Activated T-cell treated with anti-CD3 and anti-CD28 coated beads for 1 hour (primary cell): ENCODE measurements at regions not wholly inside any gene's neighbourhood (a gene's known extent, or its start where the extent isn't known, plus 50 kb on each side); places are given as distances from the start of the nearest gene placed in this dataset.
"Not testable (repeated sequence)": the region's sequence is repeated elsewhere in the genome, so short reads cannot be mapped to it uniquely, and the experiment has no call there.

Experiments used
- DNase-seq: peaks from one replicate; pipeline ENCODE4 v3.0.0-alpha.2; 2020; ENCODE audit warnings: low read depth

DNA sequence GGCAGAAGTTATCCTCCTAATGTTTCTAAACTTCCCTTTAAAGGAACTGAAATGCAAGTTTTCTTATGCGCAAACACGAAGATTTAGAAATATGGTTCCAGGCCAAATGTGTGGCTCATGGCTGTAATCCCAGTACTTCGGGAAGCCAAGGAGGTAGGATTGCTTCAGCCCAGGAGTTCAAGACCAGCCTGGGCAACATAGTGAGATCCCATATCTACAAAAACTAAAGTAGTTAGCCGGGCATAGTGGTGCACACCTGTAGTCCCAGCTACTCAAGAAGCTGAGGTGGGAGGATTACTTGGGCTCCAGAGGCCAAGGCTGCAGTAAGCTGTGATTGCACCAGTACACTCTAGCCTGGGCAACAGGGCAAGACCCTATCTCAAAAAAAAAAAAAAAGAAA is 95.8 kb upstream of the SCAF8 start:
- no peak for DNase-seq

DNA sequence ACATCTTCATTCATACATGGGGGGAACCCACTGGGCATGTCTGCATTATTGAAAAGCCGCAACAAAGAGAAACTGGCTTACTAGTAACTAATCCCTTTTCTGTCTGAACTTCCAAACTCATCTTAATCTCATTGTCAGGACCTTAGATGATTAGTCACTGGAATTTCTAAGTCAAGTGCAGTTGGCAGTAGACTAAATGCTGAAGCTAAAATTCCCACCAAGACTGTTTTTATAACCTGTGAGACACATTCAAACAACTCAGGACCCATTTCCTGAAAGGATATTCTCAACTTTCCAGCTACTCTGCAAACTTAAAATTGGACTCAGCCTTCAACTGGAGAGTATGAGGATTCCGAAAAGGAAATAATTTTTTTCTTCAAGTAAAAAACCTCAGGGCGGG is 94.8 kb upstream of the SCAF8 start:
- no peak for DNase-seq

DNA sequence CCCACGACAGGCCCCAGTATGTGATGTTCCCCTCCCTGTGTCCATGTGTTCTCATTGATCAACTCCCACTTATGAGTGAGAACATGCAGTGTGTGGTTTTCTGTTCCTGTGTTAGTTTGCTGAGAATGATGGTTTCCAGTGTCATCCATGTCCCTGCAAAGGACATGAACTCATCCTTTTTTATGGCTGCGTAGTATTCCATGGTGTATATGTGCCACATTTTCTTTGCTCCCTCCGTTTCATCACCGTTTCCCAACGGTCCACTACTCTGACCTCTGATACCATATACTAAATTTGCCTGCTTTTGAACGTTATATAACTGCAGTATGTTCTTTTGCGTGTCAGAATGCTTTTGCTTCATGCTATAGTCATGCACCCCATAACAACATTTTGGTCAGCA is 94.0 kb upstream of the SCAF8 start:
- DNase-seq: not testable (repeated sequence)

DNA sequence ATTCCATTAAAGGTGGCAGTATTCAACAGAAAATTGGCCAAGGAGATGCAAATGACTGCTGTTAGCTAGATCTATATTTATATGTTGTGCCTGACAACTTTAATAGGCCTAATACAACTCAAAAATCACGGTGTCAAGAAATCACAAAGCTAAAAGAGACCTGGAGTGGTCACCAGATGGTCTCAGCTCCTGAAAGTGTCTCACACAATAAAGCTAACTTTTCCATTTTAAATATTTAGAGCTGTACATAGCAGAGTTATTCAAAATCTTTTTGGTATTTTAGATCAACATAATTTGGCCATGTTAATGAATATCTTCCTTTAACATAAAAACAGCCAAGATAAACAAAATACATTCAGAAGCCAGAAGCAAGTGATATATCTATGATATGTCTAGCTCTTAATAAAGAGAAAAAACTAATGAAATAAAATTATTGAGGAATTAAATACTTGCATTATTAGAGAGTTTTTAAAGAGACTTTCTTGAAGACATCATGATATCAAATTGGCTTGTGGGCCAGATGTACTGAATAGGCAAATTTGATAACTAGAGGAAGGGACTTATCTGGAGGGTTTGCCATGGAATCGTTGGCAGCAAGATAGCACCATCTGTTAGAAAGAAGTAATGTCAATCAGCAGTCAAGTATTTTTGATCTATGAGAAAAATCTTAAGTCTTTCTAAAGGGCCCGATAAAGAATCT is 84.9 kb upstream of the SCAF8 start:
- DNase-seq: no peak

DNA sequence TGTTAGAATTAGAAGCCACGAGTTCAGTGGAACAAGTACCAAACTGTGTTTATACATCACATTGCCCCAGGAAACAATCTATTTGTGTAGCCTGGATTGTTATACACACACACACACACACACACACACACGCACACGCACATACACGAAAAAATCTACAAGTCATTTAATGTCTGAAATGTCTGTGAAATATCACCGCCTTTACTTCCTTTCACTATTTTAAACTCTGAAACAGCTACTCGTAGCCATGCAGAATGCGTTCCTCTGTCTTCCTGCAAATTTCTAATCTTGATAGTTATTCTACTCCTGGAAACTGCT is 84.4 kb upstream of the SCAF8 start:
- DNase-seq: no peak

- no peak for DNase-seq
These were observed 83.5 kb upstream of the SCAF8 start for GRCh38 chr6:154649721-154650120.

GRCh38 chr6:154650351-154650750 is 82.9 kb upstream of the SCAF8 start:
- DNase-seq: no peak

GRCh38 chr6:154651656-154652055 is 81.6 kb upstream of the SCAF8 start:
- no peak for DNase-seq

DNA sequence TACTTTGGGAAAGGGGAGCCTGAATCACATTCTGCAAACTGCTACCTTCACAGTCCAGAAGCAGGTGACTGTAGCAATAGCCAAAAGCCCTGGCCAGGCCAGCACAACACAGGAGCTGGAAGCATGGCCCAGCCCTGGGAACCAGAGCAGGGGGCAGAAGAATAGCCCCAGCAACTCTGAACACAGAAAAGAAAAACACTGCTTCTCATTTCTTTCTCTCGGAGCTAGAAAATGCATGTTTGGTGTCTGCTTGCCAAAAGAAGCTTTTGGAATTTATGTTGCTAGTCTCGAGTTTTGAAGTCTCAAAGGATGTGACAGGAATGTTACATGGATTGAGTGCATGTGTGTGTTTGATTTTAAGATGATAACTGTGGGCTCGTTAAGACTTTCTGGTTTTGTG is 79.8 kb upstream of the SCAF8 start:
- no peak for DNase-seq

GRCh38 chr6:154653853-154654252 is 79.4 kb upstream of the SCAF8 start:
- DNase-seq: no peak

DNA sequence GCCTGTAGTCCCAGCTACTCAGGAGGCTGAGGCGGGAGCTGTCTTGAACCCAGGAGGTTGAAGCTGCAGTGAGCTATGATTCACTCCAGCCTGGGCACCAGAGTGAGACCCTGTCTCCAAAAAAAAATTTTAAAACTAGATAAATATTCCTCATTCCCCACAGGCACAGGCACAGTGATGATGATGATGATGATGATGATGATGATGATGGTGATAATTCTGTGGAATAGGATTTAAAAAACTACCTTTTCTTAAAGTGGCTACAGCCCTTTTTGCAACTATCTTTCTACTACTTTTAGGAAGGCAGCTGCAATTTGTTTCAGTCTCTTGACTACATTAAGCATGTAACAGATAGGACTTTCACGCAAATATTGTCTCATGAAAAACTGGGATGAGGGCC is 76.6 kb upstream of the SCAF8 start:
- DNase-seq: no peak

DNA sequence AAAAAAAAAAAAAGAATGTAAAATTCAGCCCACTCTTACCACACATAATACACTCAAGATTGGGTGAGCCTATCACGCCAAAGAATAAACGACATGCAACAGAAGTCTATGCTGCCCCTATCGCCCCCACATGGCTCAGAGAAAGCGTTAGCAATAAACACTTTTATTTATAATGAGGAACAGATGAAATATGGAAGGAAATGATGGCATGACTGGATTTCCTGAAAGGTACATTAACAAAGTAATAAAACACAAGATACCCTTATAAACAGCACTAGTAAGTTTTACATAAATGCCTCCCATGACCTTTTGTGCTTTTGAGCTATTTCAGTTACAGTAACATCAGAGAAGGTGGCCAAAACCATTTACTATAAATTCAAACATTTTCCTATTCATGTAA is 71.4 kb upstream of the SCAF8 start:
- DNase-seq: no peak

- no peak for DNase-seq
These were observed 68.9 kb upstream of the SCAF8 start for GRCh38 chr6:154664287-154664686.

- no peak for DNase-seq
These were observed 65.1 kb upstream of the SCAF8 start for GRCh38 chr6:154668156-154668555.

- DNase-seq: no peak
These were observed 61.1 kb upstream of the SCAF8 start for GRCh38 chr6:154672086-154672485.

GRCh38 chr6:154673919-154674318 is 59.3 kb upstream of the SCAF8 start:
- DNase-seq: no peak

DNA sequence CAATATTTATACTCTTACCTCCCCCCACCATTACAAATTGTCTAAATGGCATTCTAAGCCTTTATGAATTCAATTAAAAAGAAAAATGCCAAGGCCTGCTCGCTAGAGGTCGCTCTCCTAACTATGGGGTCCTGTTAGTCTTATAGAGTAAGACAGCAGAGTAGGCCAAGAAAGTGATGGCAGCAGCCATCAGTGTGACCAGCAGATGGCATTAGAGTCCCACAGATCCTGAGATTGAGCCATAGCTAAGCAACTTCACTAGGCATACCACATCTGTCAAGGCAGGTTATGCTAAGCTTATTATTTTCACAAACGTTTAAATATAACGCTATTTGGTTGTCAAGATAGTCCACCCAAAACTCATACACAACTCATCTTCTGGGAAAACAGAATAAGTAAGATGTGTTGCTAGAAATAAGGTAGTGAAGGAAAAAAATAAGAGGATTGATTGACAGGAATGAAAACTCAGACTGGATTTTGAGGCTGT is 57.6 kb upstream of the SCAF8 start:
- DNase-seq: peak; percentile 79

DNA sequence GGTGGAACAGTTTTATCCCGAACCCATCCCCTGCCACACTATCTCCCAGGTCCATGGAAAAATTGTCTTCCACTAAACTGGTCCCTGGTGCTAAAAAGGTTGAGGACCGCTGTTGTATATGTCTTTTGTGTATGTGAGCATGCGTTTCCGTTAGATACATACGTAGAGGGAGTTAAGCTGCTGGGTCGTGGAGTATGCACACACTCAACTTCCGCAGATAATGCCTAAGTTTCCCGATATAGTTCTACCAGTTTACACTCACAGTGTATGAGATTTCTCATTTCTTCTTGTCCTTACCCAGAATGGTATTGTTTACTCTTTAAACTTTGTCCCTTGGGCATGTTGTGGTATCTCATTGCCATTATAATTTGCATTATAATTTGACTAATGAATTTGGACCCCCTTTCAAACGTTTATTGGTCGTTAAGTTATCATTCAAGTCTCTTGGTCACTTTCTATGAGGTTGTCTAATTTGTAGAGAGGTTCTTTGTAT is 50.5 kb upstream of the SCAF8 start:
- no peak for DNase-seq
